ENCODE measurements at regions not wholly inside any gene's neighbourhood (a gene's known extent, or its start where the extent isn't known, plus 50 kb on each side); places are given as distances from the start of the nearest gene placed in this dataset.

- no peaks in the 10 kb centered on the region for H3K27me3 ChIP-seq (ENCODE audit: control insufficient read depth, insufficient read depth, low read length)
Observed at GRCh38 chr5:102638316-102638715, 116.8 kb upstream of the PAM start.

GRCh38 chr5:102638912-102639652 lies 116.0 kb upstream of the PAM start:
- Histone ChIP-seq H3K36me3 (ENCODE audit: control insufficient read depth in 2 of 3, insufficient read depth in 3 of 3, low read length in 3 of 3) (no peaks in the 10 kb centered on the region), H3K27ac (ENCODE audit: low read depth in 2 of 2, low read length in 2 of 2) (no peak overlapping the region), H3K4me1 (ENCODE audit: control insufficient read depth in 2 of 3, insufficient read depth in 2 of 3, low read depth in 1 of 3, low read length in 3 of 3) (no peaks in the 10 kb centered on the region), H3K27me3 (ENCODE audit: control insufficient read depth, insufficient read depth, low read length) (no peaks in the 10 kb centered on the region), H3K9me3 (ENCODE audit: control insufficient read depth in 2 of 3, insufficient read depth in 1 of 3, low read length in 3 of 3) (no peaks in the 10 kb centered on the region), H3K9ac (ENCODE audit: low read length in 3 of 3) (no peak overlapping the region), H3K4me3 (ENCODE audit: low read length in 3 of 3) (no peak overlapping the region)
- FAIRE-seq = no peak
- intact Hi-C loops (cut with DNase I) = no loop called here
- no peak for TF ChIP-seq CTCF (IDR thresholded peaks at IDR 0.05; ENCODE audit: borderline replicate concordance, extremely low read depth, insufficient read depth)
- DNase-seq = no peak

More at GRCh38 chr5:102638316-102638715, 116.8 kb upstream of the PAM start:
- intact Hi-C loops (cut with DNase I) = no loop called here
- Histone ChIP-seq H3K9me3 (ENCODE audit: control insufficient read depth in 2 of 3, insufficient read depth in 1 of 3, low read length in 3 of 3) (peaks cover 0 to 4% (median 0%) of the 10 kb centered on the region in 3 donors), H3K9ac (ENCODE audit: low read length in 3 of 3) (no peak overlapping the region), H3K4me3 (ENCODE audit: low read length in 3 of 3) (no peak overlapping the region), H3K36me3 (ENCODE audit: control insufficient read depth in 2 of 3, insufficient read depth in 3 of 3, low read length in 3 of 3) (no peaks in the 10 kb centered on the region), H3K27ac (ENCODE audit: low read depth in 2 of 2, low read length in 2 of 2) (no peak overlapping the region), H3K4me1 (ENCODE audit: control insufficient read depth in 2 of 3, insufficient read depth in 2 of 3, low read depth in 1 of 3, low read length in 3 of 3) (no peaks in the 10 kb centered on the region)
- no peak for TF ChIP-seq CTCF (IDR thresholded peaks at IDR 0.05; ENCODE audit: borderline replicate concordance, extremely low read depth, insufficient read depth)
- DNase-seq (no peak), FAIRE-seq (no peak)

GRCh38 chr5:102649731-102650130 lies 105.4 kb upstream of the PAM start:
- no peak overlapping the region for H3K27ac ChIP-seq (ENCODE audit: low read depth in 2 of 2, low read length in 2 of 2)
- no peak overlapping the region for H3K9ac ChIP-seq (ENCODE audit: low read length in 3 of 3)
- DNase-seq (no peak), FAIRE-seq (no peak)
- H3K4me3 ChIP-seq (ENCODE audit: low read length in 3 of 3) = no peak overlapping the region
- no peaks in the 10 kb centered on the region for H3K27me3 ChIP-seq (ENCODE audit: control insufficient read depth, insufficient read depth, low read length)
- no peak for TF ChIP-seq CTCF (IDR thresholded peaks at IDR 0.05; ENCODE audit: borderline replicate concordance, extremely low read depth, insufficient read depth)
- intact Hi-C loops (cut with DNase I) = no loop called here
- H3K36me3 ChIP-seq (ENCODE audit: control insufficient read depth in 2 of 3, insufficient read depth in 3 of 3, low read length in 3 of 3) = no peaks in the 10 kb centered on the region
- H3K9me3 ChIP-seq (ENCODE audit: control insufficient read depth in 2 of 3, insufficient read depth in 1 of 3, low read length in 3 of 3) = peaks cover 0 to 5% (median 2%) of the 10 kb centered on the region in 3 donors
- H3K4me1 ChIP-seq (ENCODE audit: control insufficient read depth in 2 of 3, insufficient read depth in 2 of 3, low read depth in 1 of 3, low read length in 3 of 3) = no peaks in the 10 kb centered on the region

All from kidney (tissue), 13 donors.